IPS DF 4.7 (cell line): ENCODE measurements at regions not wholly inside any gene's neighbourhood (a gene's known extent, or its start where the extent isn't known, plus 50 kb on each side); places are given as distances from the start of the nearest gene placed in this dataset.
"Not testable (repeated sequence)": the region's sequence is repeated elsewhere in the genome, so short reads cannot be mapped to it uniquely, and the experiment has no call there.

ENCODE experiments used
- DNase-seq: peaks from one replicate; pipeline ENCODE4 v3.0.0-alpha.2; 2013; ENCODE audit warnings: low spot score; ENCODE audit errors: extremely low read depth

- DNase-seq, result no peak
Measured at GRCh38 chr10:60470091-60470490, 80.4 kb upstream of the ANK3 start.

GRCh38 chr10:60469147-60469546 is 79.5 kb upstream of the ANK3 start:
- DNase-seq, result not testable (repeated sequence)

GRCh38 chr10:60467202-60467546 is 77.5 kb upstream of the ANK3 start:
- no peak for DNase-seq

GRCh38 chr10:60466267-60467201 is 76.9 kb upstream of the ANK3 start:
- DNase-seq, result no peak

GRCh38 chr10:60465801-60466200 is 76.1 kb upstream of the ANK3 start:
- DNase-seq, result no peak

- DNase-seq, result no peak
Measured at GRCh38 chr10:60464659-60465058, 75.0 kb upstream of the ANK3 start.

GRCh38 chr10:60463746-60464145 is 74.1 kb upstream of the ANK3 start:
- DNase-seq, result no peak

GRCh38 chr10:60461688-60462087 is 72.0 kb upstream of the ANK3 start:
- DNase-seq, result no peak

- DNase-seq, result no peak
Measured at GRCh38 chr10:60459701-60460457, 70.2 kb upstream of the ANK3 start.

GRCh38 chr10:60456053-60456452 is 66.4 kb upstream of the ANK3 start:
- no peak for DNase-seq

- DNase-seq, result no peak
Measured at GRCh38 chr10:60454336-60454735, 64.7 kb upstream of the ANK3 start.

- DNase-seq, result no peak
Measured at GRCh38 chr10:60453036-60453435, 63.4 kb upstream of the ANK3 start.

GRCh38 chr10:60450291-60450690 is 60.6 kb upstream of the ANK3 start:
- no peak for DNase-seq

- DNase-seq, result no peak
Measured at GRCh38 chr10:60448246-60448645, 58.6 kb upstream of the ANK3 start.

- DNase-seq, result no peak
Measured at GRCh38 chr10:60446851-60447250, 57.2 kb upstream of the ANK3 start.

GRCh38 chr10:60446070-60446833 is 56.6 kb upstream of the ANK3 start:
- DNase-seq, result no peak

- DNase-seq, result no peak
Measured at GRCh38 chr10:60444494-60445064, 54.9 kb upstream of the ANK3 start.

GRCh38 chr10:60443346-60443745 is 53.7 kb upstream of the ANK3 start:
- no peak for DNase-seq

- no peak for DNase-seq
Measured at GRCh38 chr10:60441515-60441914, 51.8 kb upstream of the ANK3 start.

GRCh38 chr10:60439641-60440040 is 50.0 kb upstream of the ANK3 start:
- no peak for DNase-seq
